SK-N-SH (cell line): ENCODE measurements at regions not wholly inside any gene's neighbourhood (a gene's known extent, or its start where the extent isn't known, plus 50 kb on each side); places are given as distances from the start of the nearest gene placed in this dataset.

Experiments used
- CHD2 ChIP-seq: fragments of 150-350 bp; IDR thresholded peaks from 2 replicates; pipeline ENCODE4 v1.6.1; 2018; ENCODE audit warnings: low read length; ENCODE audit not compliant: partially characterized antibody
- EP300 ChIP-seq, 2 experiments: IDR thresholded peaks; 2 replicates each; pipeline versions ENCODE4 v1.4.0 to v1.6.1; 2012; ENCODE audit warnings: borderline replicate concordance in 1 of 2, low read depth in 1 of 2, low read length in 1 of 2
- JUND ChIP-seq: IDR thresholded peaks from 2 replicates; pipeline ENCODE4 v1.4.0; 2012
- NFIC ChIP-seq: IDR thresholded peaks from 2 replicates; pipeline ENCODE4 v1.4.0; 2012; ENCODE audit warnings: borderline replicate concordance
- NRF1 ChIP-seq: IDR thresholded peaks from 2 replicates; pipeline ENCODE4 v1.6.1; 2012; ENCODE audit warnings: low read depth, mild to moderate bottlenecking, low read length
- POLR2AphosphoS5 ChIP-seq: IDR thresholded peaks from 2 replicates; pipeline ENCODE4 v1.6.1; 2012; ENCODE audit warnings: low read depth, low read length
- RAD21 ChIP-seq: IDR thresholded peaks from 2 replicates; pipeline ENCODE4 v1.6.1; 2012; ENCODE audit warnings: mild to moderate bottlenecking, low read length
- RCOR1 ChIP-seq: fragments of 150-350 bp; IDR thresholded peaks from 2 replicates; pipeline ENCODE4 v1.6.1; 2017; ENCODE audit warnings: antibody characterized with exemption, low read length
- RFX5 ChIP-seq: IDR thresholded peaks from 2 replicates; pipeline ENCODE4 v1.6.1; 2012; ENCODE audit warnings: mild to moderate bottlenecking, improper control_type of control experiment, low read length
- SIN3A ChIP-seq: IDR thresholded peaks from 2 replicates; pipeline ENCODE4 v1.6.1; 2012; ENCODE audit warnings: low read depth, mild to moderate bottlenecking, low read length, moderate library complexity, borderline replicate concordance
- TAF1 ChIP-seq: IDR thresholded peaks from 2 replicates; pipeline ENCODE4 v1.6.1; 2012; ENCODE audit warnings: low read depth, mild to moderate bottlenecking, low read length, moderate library complexity, borderline replicate concordance
- TCF12 ChIP-seq: IDR thresholded peaks from 2 replicates; pipeline ENCODE4 v1.4.0; 2012
- TF ChIP-seq, protein P1 (sequence below): fragments of 200-600 bp; sonication (generic); IDR thresholded peaks from 2 replicates; pipeline ENCODE4 v1.6.1; 2017; ENCODE audit warnings: antibody characterized with exemption, mild to moderate bottlenecking, moderate library complexity
- TF ChIP-seq, protein P2 (sequence below): IDR thresholded peaks from 2 replicates; pipeline ENCODE4 v1.6.1; 2012; ENCODE audit warnings: mild to moderate bottlenecking, low read depth, low read length, moderate library complexity

- TF ChIP-seq RAD21 (no peak), EP300 (IDR thresholded peaks at IDR 0.05; ENCODE audit: borderline replicate concordance in 1 of 2, low read depth in 1 of 2, low read length in 1 of 2) (no peak), SIN3A (no peak), TAF1 (no peak), TCF12 (no peak), NRF1 (no peak), RCOR1 (no peak), RFX5 (no peak), JUND (no peak), NFIC (no peak), POLR2AphosphoS5 (no peak), CHD2 (no peak)
- TF ChIP-seq, protein P1, sequence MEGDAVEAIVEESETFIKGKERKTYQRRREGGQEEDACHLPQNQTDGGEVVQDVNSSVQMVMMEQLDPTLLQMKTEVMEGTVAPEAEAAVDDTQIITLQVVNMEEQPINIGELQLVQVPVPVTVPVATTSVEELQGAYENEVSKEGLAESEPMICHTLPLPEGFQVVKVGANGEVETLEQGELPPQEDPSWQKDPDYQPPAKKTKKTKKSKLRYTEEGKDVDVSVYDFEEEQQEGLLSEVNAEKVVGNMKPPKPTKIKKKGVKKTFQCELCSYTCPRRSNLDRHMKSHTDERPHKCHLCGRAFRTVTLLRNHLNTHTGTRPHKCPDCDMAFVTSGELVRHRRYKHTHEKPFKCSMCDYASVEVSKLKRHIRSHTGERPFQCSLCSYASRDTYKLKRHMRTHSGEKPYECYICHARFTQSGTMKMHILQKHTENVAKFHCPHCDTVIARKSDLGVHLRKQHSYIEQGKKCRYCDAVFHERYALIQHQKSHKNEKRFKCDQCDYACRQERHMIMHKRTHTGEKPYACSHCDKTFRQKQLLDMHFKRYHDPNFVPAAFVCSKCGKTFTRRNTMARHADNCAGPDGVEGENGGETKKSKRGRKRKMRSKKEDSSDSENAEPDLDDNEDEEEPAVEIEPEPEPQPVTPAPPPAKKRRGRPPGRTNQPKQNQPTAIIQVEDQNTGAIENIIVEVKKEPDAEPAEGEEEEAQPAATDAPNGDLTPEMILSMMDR = no peak
- TF ChIP-seq, protein P2, sequence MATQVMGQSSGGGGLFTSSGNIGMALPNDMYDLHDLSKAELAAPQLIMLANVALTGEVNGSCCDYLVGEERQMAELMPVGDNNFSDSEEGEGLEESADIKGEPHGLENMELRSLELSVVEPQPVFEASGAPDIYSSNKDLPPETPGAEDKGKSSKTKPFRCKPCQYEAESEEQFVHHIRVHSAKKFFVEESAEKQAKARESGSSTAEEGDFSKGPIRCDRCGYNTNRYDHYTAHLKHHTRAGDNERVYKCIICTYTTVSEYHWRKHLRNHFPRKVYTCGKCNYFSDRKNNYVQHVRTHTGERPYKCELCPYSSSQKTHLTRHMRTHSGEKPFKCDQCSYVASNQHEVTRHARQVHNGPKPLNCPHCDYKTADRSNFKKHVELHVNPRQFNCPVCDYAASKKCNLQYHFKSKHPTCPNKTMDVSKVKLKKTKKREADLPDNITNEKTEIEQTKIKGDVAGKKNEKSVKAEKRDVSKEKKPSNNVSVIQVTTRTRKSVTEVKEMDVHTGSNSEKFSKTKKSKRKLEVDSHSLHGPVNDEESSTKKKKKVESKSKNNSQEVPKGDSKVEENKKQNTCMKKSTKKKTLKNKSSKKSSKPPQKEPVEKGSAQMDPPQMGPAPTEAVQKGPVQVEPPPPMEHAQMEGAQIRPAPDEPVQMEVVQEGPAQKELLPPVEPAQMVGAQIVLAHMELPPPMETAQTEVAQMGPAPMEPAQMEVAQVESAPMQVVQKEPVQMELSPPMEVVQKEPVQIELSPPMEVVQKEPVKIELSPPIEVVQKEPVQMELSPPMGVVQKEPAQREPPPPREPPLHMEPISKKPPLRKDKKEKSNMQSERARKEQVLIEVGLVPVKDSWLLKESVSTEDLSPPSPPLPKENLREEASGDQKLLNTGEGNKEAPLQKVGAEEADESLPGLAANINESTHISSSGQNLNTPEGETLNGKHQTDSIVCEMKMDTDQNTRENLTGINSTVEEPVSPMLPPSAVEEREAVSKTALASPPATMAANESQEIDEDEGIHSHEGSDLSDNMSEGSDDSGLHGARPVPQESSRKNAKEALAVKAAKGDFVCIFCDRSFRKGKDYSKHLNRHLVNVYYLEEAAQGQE = no peak
These were observed 637.7 kb upstream of the FANCL start for GRCh38 chr2:58878778-58879177.
